ENCODE measurements at regions not wholly inside any gene's neighbourhood (a gene's known extent, or its start where the extent isn't known, plus 50 kb on each side); places are given as distances from the start of the nearest gene placed in this dataset.

DNA sequence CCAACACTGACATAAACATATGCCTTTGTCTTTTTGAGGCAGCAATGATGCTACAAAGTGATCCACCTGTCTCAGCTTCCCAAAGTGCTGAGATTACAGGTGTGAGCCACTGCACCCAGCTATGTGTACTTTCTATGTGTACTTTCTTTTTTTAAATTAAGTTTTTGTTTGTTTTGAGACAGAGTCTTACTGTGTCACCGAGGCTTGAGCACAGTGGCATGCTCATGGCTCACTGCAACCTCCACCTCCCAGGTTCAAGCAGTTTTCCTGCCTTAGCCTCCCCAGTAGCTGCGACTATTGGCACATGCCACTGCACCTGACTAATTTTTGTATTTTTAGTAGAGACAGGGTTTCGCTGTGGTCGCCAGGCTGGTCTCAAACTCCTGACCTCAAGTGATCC, 172.5 kb upstream of the ALG10B start:
- CTCF ChIA-PET, result interaction anchor here (0.7 to 2.5 kb wide), 2 partner anchors 141 to 173 kb away, joined by 3 to 6 read pairs; partner anchors contain the start of gene ALG10B

DNA sequence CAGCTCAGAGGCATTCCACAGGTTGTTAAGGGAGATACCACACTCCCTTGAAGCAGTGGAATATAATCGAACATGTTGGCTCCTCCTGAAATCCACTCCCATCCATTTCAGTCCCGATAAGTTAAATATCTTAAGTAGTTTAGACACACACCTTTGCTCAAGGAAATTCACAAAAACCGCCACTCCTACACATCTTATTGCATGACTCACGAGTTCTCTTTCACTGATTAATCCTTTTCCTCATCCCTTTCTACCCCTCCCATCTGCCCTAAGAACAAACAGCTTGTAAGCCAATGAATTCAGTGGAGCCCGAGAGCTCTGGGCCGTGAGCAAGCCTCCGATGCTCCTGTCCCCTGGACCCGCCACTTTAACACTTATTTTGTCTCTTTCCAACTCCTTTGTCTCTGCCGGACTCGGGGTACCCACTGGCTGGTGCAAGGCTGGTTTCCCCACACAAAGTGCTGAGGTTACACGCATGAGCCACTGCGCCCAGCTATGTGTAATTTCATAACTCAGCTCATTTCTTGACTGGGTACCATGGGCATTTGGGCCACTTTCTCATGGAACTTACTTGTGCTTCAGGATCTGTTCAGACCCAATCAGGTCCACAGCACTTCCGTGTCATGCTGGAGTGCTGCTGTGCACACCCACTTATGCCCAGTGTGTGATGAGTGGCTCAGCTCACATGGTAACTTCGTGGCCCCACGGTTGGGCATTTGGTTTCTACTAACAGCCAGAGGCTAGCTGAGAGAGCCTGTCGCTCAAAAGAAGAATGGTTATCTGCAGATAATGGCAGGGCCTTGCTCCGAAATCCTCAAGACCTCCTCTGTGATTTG, 171.8 kb upstream of the ALG10B start:
- Mint-ChIP-seq H3K36me3 (ENCODE audit: insufficient read depth, unreplicated experiment) (no peaks in the 10 kb centered on the region), H3K27me3 (ENCODE audit: insufficient read depth, unreplicated experiment) (no peaks in the 10 kb centered on the region), H3K4me1 (ENCODE audit: insufficient read depth, unreplicated experiment) (peaks cover 16% of the 10 kb centered on the region), H3K9me3 (ENCODE audit: unreplicated experiment) (peaks cover 19% of the 10 kb centered on the region), H3K4me3 (ENCODE audit: unreplicated experiment) (no peak overlapping the region), H3K27ac (ENCODE audit: low read depth, unreplicated experiment) (peak overlapping the region; percentile 10)
- intact Hi-C loops (cut with micrococcal nuclease), result no loop called here
- TF ChIP-seq, protein P1, sequence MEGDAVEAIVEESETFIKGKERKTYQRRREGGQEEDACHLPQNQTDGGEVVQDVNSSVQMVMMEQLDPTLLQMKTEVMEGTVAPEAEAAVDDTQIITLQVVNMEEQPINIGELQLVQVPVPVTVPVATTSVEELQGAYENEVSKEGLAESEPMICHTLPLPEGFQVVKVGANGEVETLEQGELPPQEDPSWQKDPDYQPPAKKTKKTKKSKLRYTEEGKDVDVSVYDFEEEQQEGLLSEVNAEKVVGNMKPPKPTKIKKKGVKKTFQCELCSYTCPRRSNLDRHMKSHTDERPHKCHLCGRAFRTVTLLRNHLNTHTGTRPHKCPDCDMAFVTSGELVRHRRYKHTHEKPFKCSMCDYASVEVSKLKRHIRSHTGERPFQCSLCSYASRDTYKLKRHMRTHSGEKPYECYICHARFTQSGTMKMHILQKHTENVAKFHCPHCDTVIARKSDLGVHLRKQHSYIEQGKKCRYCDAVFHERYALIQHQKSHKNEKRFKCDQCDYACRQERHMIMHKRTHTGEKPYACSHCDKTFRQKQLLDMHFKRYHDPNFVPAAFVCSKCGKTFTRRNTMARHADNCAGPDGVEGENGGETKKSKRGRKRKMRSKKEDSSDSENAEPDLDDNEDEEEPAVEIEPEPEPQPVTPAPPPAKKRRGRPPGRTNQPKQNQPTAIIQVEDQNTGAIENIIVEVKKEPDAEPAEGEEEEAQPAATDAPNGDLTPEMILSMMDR (IDR thresholded peaks at IDR 0.05; ENCODE audit: unreplicated experiment), result no peak
- peak; percentile 45 for DNase-seq (ENCODE audit: unreplicated experiment)
- ChIA-PET POLR2A (interaction anchor here (0.6 to 2.6 kb wide), 3 partner anchors 27 to 955 kb away, joined by 3 to 10 read pairs (median 4); partner anchors contain the start of gene ALG10B), CTCF (interaction anchor here (0.6 to 0.7 kb wide), 2 partner anchors 29 to 91 kb away, joined by 3 read pairs; no protein-coding TSS in a partner anchor)
- no TSS peak for BruUV-seq (replicated peaks)

More for the DNA sequence above, 172.5 kb upstream of the ALG10B start:
- Mint-ChIP-seq H3K9me3 (ENCODE audit: unreplicated experiment) (peaks cover 19% of the 10 kb centered on the region), H3K4me1 (ENCODE audit: insufficient read depth, unreplicated experiment) (peaks cover 17% of the 10 kb centered on the region), H3K27me3 (ENCODE audit: insufficient read depth, unreplicated experiment) (no peaks in the 10 kb centered on the region), H3K4me3 (ENCODE audit: unreplicated experiment) (no peak overlapping the region), H3K27ac (ENCODE audit: low read depth, unreplicated experiment) (no peak overlapping the region), H3K36me3 (ENCODE audit: insufficient read depth, unreplicated experiment) (no peaks in the 10 kb centered on the region)
- intact Hi-C loops (cut with micrococcal nuclease), result no loop called here
- no peak for DNase-seq (ENCODE audit: unreplicated experiment)
- POLR2A ChIA-PET, result interaction anchor here (1.2 to 2.6 kb wide), 2 partner anchors 28 to 172 kb away, joined by 4 to 10 read pairs; partner anchors contain the start of gene ALG10B
- BruUV-seq (replicated peaks), result no TSS peak
- TF ChIP-seq, protein P1 (IDR thresholded peaks at IDR 0.05; ENCODE audit: unreplicated experiment), result no peak

DNA sequence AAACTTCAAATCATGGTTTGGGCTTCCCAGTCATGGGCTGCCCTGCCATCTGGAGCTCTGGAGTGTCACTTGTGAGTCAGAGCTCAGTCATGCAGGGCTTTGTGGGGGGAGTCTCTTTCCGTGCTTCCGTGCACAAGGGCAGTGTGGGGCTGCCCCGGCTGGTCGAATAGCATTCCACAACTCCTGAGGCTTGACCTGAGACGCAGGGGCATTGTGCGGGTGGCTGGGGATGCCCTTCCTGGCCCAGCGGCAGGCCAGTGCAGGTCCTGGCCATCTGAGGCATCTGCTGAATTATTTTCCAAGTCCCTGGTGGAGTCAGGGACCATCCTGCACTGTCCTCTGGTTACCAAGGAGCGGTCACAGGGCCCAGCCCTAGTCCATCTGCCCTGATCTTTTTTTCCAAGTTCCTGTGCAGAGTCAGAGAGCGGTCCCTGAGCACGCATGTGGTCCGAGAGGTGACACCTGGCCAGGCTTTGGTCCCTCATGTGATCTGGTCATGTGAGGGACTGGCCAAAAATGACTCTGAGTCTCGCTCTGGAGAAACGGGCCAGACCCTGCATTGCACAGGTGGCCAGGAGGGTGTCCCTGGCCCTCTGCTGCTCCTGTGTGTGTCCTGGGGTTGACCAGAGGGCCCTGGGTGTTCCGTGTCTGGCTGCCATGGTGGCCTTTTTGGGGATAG, 167.0 kb upstream of the ALG10B start:
- Mint-ChIP-seq H3K9me3 (ENCODE audit: unreplicated experiment) (peaks cover 19% of the 10 kb centered on the region), H3K4me1 (ENCODE audit: insufficient read depth, unreplicated experiment) (peaks cover 11% of the 10 kb centered on the region), H3K27ac (ENCODE audit: low read depth, unreplicated experiment) (peak overlapping the region; percentile 10), H3K27me3 (ENCODE audit: insufficient read depth, unreplicated experiment) (no peaks in the 10 kb centered on the region), H3K4me3 (ENCODE audit: unreplicated experiment) (no peak overlapping the region), H3K36me3 (ENCODE audit: insufficient read depth, unreplicated experiment) (no peaks in the 10 kb centered on the region)
- TF ChIP-seq, protein P1 (IDR thresholded peaks at IDR 0.05; ENCODE audit: unreplicated experiment), result no peak
- DNase-seq (ENCODE audit: unreplicated experiment), result peak; percentile 57
- POLR2A ChIA-PET, result no interaction called here
- intact Hi-C loops (cut with micrococcal nuclease), result no loop called here
- BruUV-seq (replicated peaks), result no TSS peak
- CTCF ChIA-PET, result interaction anchor here (0.7 kb wide), 1 partner anchor 17 kb away, joined by 3 read pairs; no protein-coding TSS in a partner anchor

All from MCF 10A (cell line).